Keratinocyte (primary cell): ENCODE measurements at regions not wholly inside any gene's neighbourhood (a gene's known extent, or its start where the extent isn't known, plus 50 kb on each side); places are given as distances from the start of the nearest gene placed in this dataset.
A peak's percentile ranks its signal among the peaks of the same experiment; 100 is the strongest.

Experiments
- DNase-seq: peaks from one replicate; pipeline ENCODE4 v3.0.0-alpha.2; 2011; ENCODE audit warnings: low read depth, missing footprints, low spot score
- FAIRE-seq: peaks from 2 replicates; lab custom pipeline; 2011; peaks lifted over from hg19 to GRCh38; lab: Jason Lieb, UNC
- H2AFZ ChIP-seq: 2 replicates; pipeline ENCODE4 v1.6.0; 2012; ENCODE audit warnings: low read length, control low read depth, inconsistent platforms; ENCODE audit not compliant: control insufficient read depth
- H3K27ac ChIP-seq: 2 replicates; pipeline ENCODE4 v1.5.1; 2011; ENCODE audit warnings: low read length; ENCODE audit not compliant: control insufficient read depth, insufficient read depth
- H3K27me3 ChIP-seq: 3 replicates; pipeline ENCODE4 v1.6.0; 2011; ENCODE audit warnings: low read length; ENCODE audit not compliant: control insufficient read depth, insufficient read depth; ENCODE audit errors: extremely low read depth
- H3K36me3 ChIP-seq, 2 experiments: 2 replicates in 1 of 2; 3 replicates in 1 of 2; pipeline ENCODE4 v1.5.1; 2011; ENCODE audit warnings: low read length in 2 of 2, mild to moderate bottlenecking in 1 of 2; ENCODE audit not compliant: control insufficient read depth in 2 of 2, insufficient read depth in 2 of 2; ENCODE audit errors: extremely low read depth in 1 of 2
- H3K4me1 ChIP-seq: 3 replicates; pipeline ENCODE4 v1.5.1; 2011; ENCODE audit warnings: low read length; ENCODE audit not compliant: control insufficient read depth, insufficient read depth; ENCODE audit errors: extremely low read depth
- H3K4me2 ChIP-seq: 3 replicates; pipeline ENCODE4 v1.6.0; 2011; ENCODE audit warnings: low read depth, low read length; ENCODE audit not compliant: control insufficient read depth, insufficient read depth; ENCODE audit errors: extremely low read depth
- H3K4me3 ChIP-seq, 3 experiments: fragments of 200-600 bp in 1 of 3; sonication (generic) in 1 of 3; 2 replicates in 2 of 3; 3 replicates in 1 of 3; pipeline ENCODE4 v1.5.1; 2011 to 2016; ENCODE audit warnings: low read length in 3 of 3, mild to moderate bottlenecking in 3 of 3, control low read depth in 2 of 3, inconsistent platforms in 1 of 3, low read depth in 1 of 3, mixed read lengths in 1 of 3, mixed run types in 1 of 3, moderate library complexity in 1 of 3; ENCODE audit not compliant: control insufficient read depth in 2 of 3, insufficient read depth in 2 of 3; ENCODE audit errors: extremely low read depth in 1 of 3
- H3K79me2 ChIP-seq: 2 replicates; pipeline ENCODE4 v1.6.0; 2012; ENCODE audit warnings: low read length; ENCODE audit not compliant: control insufficient read depth, insufficient read depth
- H3K9ac ChIP-seq: 3 replicates; pipeline ENCODE4 v1.6.0; 2011; ENCODE audit warnings: low read length; ENCODE audit not compliant: control insufficient read depth, insufficient read depth; ENCODE audit errors: extremely low read depth
- H3K9me1 ChIP-seq: 3 replicates; pipeline ENCODE4 v1.6.0; 2011; ENCODE audit warnings: low read length; ENCODE audit not compliant: control insufficient read depth, insufficient read depth; ENCODE audit errors: extremely low read depth
- H3K9me3 ChIP-seq: 2 replicates; pipeline ENCODE4 v1.5.1; 2012; ENCODE audit warnings: low read depth, low read length; ENCODE audit not compliant: control insufficient read depth
- H4K20me1 ChIP-seq: 3 replicates; pipeline ENCODE4 v1.6.0; 2011; ENCODE audit warnings: low read length; ENCODE audit not compliant: control insufficient read depth, insufficient read depth; ENCODE audit errors: extremely low read depth
- CTCF ChIP-seq, 3 experiments: IDR thresholded peaks in 1 of 3; conservative IDR thresholded peaks in 1 of 3; optimal IDR thresholded peaks in 1 of 3; 2 replicates in 2 of 3; 3 replicates in 1 of 3; pipeline versions ENCODE3 to v1.5.1; 2011; ENCODE audit warnings: low read length in 3 of 3, mild to moderate bottlenecking in 3 of 3, moderate library complexity in 2 of 3, control low read depth in 1 of 3, inconsistent platforms in 1 of 3; ENCODE audit not compliant: insufficient read depth in 2 of 3; ENCODE audit errors: extremely low read depth in 1 of 3
- EZH2 ChIP-seq: IDR thresholded peaks from one replicate; pipeline ENCODE4 v1.6.1; 2012; ENCODE audit warnings: inconsistent platforms, mild to moderate bottlenecking, low read length, moderate library complexity
- dilution Hi-C: fragments of 300-500 bp; cut with MboI; formaldehyde crosslinking; loops from one replicate; pipeline ENCODE4 v1.7.0; 2020; ENCODE audit warnings: low sequenced_read_pairs; ENCODE audit not compliant: extremely low pct_ligation_motif_present

GRCh38 chr7:46454816-46455215, 533.7 kb upstream of the IGFBP3 start:
- H3K4me1 ChIP-seq: peaks cover 34% of the 10 kb centered on the region
- no peak for DNase-seq
- no peaks in the 10 kb centered on the region for H3K27me3 ChIP-seq
- H2AFZ ChIP-seq: no peak overlapping the region
- no peak overlapping the region for H3K4me3 ChIP-seq
- H3K27ac ChIP-seq: no peak overlapping the region
- no peaks in the 10 kb centered on the region for H3K9me1 ChIP-seq
- no peak overlapping the region for H3K9ac ChIP-seq
- H4K20me1 ChIP-seq: no peaks in the 10 kb centered on the region
- TF ChIP-seq EZH2: no peak
- H3K36me3 ChIP-seq: no peaks in the 10 kb centered on the region
- dilution Hi-C loops: no loop called here
- peak; percentile 49 for FAIRE-seq
- no peaks in the 10 kb centered on the region for H3K79me2 ChIP-seq
- H3K4me2 ChIP-seq: no peak overlapping the region
- H3K9me3 ChIP-seq: no peaks in the 10 kb centered on the region

GRCh38 chr7:46452561-46453135, 531.6 kb upstream of the IGFBP3 start:
- Histone ChIP-seq H3K4me1 (peaks cover 37% of the 10 kb centered on the region), H3K27me3 (no peaks in the 10 kb centered on the region), H2AFZ (no peak overlapping the region), H3K9ac (no peak overlapping the region), H3K27ac (no peak overlapping the region), H4K20me1 (no peaks in the 10 kb centered on the region), H3K79me2 (no peaks in the 10 kb centered on the region), H3K9me1 (no peaks in the 10 kb centered on the region), H3K36me3 (no peaks in the 10 kb centered on the region), H3K4me3 (no peak overlapping the region), H3K9me3 (no peaks in the 10 kb centered on the region), H3K4me2 (no peak overlapping the region)
- dilution Hi-C loops: no loop called here
- no peak for FAIRE-seq
- TF ChIP-seq CTCF (optimal IDR thresholded peaks at IDR 0.05 in 1 of 3, IDR thresholded peaks at IDR 0.05 in 1 of 3, conservative IDR thresholded peaks at IDR 0.05 in 1 of 3; ENCODE audit: extremely low read depth in 1 of 3, insufficient read depth in 2 of 3, low read length in 3 of 3): no peak
- no peak for TF ChIP-seq EZH2
- DNase-seq: no peak

GRCh38 chr7:46451846-46452245, 530.8 kb upstream of the IGFBP3 start:
- dilution Hi-C loops: no loop called here
- no peak overlapping the region for H3K4me2 ChIP-seq
- TF ChIP-seq EZH2 (no peak), CTCF (optimal IDR thresholded peaks at IDR 0.05 in 1 of 3, IDR thresholded peaks at IDR 0.05 in 1 of 3, conservative IDR thresholded peaks at IDR 0.05 in 1 of 3; ENCODE audit: extremely low read depth in 1 of 3, insufficient read depth in 2 of 3, low read length in 3 of 3) (no peak)

More at GRCh38 chr7:46451846-46452245, 530.8 kb upstream of the IGFBP3 start:
- H3K4me1 ChIP-seq: peaks cover 34% of the 10 kb centered on the region
- no peak overlapping the region for H3K9ac ChIP-seq
- no peak for FAIRE-seq
- no peak overlapping the region for H3K4me3 ChIP-seq
- H3K79me2 ChIP-seq: no peaks in the 10 kb centered on the region
- H3K9me3 ChIP-seq: no peaks in the 10 kb centered on the region
- H3K36me3 ChIP-seq: no peaks in the 10 kb centered on the region
- H3K27me3 ChIP-seq: no peaks in the 10 kb centered on the region
- no peaks in the 10 kb centered on the region for H4K20me1 ChIP-seq
- H2AFZ ChIP-seq: no peak overlapping the region
- no peak for DNase-seq
- no peak overlapping the region for H3K27ac ChIP-seq
- no peaks in the 10 kb centered on the region for H3K9me1 ChIP-seq
